ENCODE measurements at regions not wholly inside any gene's neighbourhood (a gene's known extent, or its start where the extent isn't known, plus 50 kb on each side); places are given as distances from the start of the nearest gene placed in this dataset.

DNA sequence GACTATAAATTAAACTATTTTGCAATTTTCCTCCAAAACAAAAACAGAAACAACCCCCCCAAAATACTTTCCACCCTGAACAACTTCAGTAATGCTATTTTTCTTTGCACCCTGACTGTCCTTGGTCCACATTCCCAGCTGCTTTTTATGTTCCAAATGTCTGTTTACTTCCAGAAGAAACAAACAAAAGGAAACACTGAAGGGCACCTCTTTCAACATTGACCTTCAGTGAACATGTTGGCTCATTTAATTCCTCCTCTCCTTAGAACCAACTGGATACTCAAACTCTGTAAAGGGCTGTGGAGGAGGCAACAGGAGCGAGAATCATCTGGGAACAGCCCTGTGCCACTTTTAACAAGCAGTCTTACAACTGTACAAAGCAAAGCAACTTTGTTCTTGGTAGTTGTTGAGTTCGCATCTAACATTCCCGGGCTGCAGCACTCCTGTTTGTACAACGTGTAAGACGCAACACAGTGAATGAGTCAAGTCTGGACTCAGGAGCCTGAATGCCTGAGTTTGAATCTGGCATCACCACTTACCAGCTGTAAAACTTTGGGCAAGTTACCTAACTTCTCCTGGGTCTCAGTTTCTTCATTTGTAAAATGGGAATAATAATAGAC is 111.4 kb upstream of the GATA6 start:
- TF ChIP-seq CTCF (IDR thresholded peaks at IDR 0.05) (no peak), EP300 (IDR thresholded peaks at IDR 0.05) (no peak), POLR2A (IDR thresholded peaks at IDR 0.05) (no peak)

Data from stomach (tissue), 4 donors.